Mucosa of gallbladder (tissue), 1 donor: ENCODE measurements at regions not wholly inside any gene's neighbourhood (a gene's known extent, or its start where the extent isn't known, plus 50 kb on each side); places are given as distances from the start of the nearest gene placed in this dataset.
"Not testable (repeated sequence)": the region's sequence is repeated elsewhere in the genome, so short reads cannot be mapped to it uniquely, and the experiment has no call there.

ENCODE experiments used
- DNase-seq: peaks from one replicate; pipeline ENCODE4 v3.0.0-alpha.2; 2020; ENCODE audit warnings: low spot score
- donor health status: DM: no; HTN: no; CAD: no.

DNA sequence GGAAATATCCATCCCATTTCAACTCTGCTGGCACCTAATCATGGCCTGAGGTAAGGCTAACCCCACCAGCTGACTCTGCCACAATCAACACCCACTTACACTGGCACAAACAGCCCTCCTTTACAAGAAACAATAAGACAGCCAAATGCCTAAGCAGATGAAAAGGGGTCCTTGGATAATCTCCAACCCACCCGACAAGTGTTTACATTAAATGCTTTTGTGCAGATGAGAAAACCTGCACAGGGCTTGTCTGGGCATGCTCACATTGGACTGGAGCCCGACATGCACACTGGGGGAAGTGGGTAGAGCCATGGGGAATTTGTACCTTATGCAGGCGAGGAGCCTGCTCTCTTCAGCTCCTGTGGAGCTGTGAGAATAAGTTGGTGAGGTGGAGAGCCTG, 138.9 kb upstream of the ITM2A start:
- DNase-seq = no peak

DNA sequence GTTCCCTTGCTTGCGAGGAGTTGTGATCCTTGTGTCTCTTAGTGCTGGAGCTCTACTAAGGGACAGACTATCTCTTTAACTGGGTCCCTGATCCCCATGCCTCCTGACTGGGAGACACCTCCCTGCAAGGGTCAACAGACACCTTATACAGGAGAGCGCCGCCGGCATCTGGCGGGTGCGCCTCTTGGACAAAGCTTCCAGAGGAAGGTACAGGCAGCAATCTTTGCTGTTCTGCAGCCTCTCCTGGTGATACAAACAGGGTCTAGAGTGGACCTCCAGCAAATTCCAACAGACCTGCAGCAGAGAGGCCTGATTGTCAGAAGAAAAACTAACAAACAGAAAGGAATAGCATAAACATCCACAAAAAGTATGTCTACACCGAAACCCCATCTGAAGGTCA, 115.6 kb upstream of the ITM2A start:
- DNase-seq = no peak

DNA sequence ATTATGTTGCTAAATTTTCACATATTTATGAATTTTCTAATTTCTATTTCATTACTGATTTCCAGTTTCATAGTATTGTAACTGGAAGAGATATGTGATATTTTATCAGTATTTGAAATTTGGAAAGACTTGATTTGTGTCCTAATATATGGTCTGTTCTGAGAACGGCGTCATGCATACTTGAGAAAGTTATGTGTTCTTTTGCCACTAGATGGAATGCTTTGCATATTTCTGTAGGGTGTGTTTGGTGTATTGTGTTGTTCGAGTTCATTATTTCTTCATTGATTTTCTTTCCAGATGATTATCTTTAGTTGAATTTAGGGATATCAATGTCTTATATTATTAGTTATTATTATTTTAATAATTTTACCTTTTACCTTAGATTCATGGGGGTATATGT, 110.6 kb upstream of the ITM2A start:
- no peak for DNase-seq

DNA sequence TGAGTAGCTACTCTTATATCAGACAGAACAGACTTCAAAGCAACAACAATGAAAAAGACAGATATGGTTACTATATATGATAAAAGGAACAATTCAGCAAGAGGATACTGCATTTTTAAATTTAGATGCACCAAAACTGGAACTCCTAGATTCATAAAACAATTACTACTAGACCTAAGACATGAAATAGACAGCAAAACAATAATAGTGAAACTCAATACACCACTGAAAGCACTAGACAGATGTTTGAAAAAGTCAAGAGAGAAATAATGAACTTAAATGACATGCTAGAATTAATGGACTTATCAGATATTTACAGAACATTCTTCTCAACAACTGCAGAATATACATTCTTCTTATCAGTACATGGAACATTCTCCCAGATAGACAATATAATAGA, 99.5 kb upstream of the ITM2A start:
- no peak for DNase-seq

DNA sequence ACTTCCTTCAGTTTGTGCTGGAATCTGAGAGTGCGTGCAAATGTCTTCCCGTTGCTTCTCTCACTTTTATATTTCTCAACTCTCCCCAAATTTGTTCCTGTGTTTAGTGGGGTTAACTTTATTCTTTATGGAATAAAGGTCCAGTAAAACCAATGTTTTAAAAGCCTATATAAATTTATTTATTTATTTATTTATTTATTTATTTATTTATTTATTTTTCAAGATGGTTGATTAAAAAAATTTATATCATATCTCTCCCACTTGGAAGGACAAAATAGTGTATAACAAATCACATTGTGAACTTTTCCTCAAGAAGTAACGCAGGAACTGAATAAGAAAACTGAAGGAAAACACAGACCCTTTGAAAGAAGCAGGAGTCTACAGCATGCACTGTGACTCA, 95.3 kb upstream of the ITM2A start:
- no peak for DNase-seq

DNA sequence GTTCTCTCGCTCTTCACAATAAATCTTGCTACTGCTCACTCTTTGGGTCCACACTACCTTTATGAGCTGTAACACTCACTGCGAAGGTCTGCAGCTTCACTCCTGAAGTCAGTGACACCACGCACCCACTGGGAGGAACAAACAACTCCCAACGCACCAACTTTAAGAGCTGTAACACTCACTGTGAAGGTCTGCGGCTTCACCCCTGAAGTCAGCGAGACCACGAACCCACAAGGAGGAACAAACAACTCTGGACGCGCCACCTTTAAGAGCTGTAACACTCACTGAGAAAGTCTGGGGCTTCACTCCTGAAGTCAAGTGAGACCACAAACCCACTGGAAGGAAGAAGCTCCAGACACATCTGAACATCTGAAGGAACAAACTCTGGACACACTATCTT, 89.5 kb upstream of the ITM2A start:
- not testable (repeated sequence) for DNase-seq

DNA sequence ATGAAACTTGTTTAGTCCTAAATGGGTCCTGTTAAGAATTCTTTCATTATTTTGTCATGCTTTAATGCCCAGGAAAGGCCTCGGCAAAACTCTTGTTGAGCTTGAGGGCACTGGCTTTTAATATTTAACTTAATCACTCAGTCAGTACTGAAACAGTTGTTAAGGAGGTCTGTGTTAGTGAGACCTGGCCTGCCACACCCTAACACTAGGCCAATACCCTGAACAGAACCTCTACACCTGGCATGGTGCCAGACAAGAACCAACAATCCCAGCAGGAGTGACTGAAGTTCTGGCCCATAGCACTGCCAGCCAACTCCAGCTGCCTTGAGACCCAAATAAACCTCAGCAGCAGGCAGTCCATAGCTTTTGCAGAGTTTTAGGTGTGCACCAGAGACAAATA, 85.7 kb upstream of the ITM2A start:
- peak; percentile 26 for DNase-seq

DNA sequence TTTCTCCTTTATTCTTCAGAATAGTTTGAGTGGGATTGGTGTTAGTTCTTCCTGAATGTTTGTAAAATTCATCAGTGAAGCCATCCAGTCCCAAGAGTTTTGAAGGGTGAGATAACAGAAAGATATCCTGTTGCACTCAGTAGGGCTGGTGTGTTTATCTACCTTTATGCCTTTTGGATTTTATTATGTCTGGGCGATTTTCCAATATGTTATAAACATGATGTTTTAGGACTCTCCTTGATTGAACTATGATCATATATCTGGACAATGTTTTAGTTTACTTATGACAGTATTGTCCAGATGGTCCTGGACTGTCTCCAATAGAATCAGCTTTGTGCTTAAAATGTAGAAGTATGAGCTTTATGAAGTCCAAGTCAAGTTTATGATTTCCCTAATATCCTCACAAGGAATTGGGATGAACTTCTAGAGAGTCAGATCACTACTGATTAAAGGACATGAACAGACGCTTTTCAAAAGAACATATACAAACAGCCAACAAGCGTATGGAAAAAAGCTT, 77.6 kb upstream of the ITM2A start:
- DNase-seq = no peak

DNA sequence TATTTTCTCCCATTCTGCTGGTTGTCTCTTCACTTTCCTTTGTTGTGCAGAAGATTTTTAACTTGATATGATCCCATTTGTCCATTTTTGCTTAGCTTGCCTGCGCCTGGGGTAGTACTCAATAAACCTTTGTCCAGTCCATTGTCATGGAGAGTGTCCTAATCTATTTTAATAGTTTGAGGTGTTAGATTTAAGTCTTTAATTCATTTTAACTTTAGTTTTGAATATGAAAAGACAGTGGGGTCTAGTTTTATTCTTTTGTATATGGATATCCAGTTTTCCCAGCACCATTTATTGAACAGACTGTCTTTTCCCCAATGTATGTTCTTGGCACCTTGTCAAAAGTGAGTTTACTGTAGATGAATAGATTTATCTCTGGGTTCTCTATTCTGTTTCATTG, 76.0 kb upstream of the ITM2A start:
- no peak for DNase-seq

DNA sequence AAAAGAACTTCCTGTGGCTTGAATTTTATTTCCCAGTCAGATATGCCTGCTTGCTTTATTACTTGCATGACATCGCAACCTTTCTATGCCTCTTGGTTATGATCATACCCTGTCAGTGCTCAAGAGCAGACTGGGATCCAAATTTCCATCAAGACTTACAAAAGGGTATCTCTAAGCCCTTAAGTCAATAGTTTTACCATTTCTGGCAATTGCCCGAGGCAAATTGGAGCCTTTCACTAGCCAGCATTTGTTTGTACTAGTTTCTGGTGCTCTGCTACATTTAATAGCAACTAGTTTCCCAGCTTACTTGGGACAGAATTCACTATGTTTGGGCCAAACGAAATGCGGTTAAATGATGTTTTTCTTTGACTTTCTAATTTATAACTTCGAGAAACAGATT, 73.2 kb upstream of the ITM2A start:
- DNase-seq = no peak
